ENCODE measurements at regions not wholly inside any gene's neighbourhood (a gene's known extent, or its start where the extent isn't known, plus 50 kb on each side); places are given as distances from the start of the nearest gene placed in this dataset.

GRCh38 chr2:54061272-54061671 lies 54.1 kb upstream of the ACYP2 start:
- no peaks in the 10 kb centered on the region for H4K20me1 ChIP-seq (ENCODE audit: insufficient read depth)
- BruUV-seq (replicated peaks), result no TSS peak
- no peak for DNase-seq
- intact Hi-C loops (cut with micrococcal nuclease; ENCODE audit: unreplicated experiment), result no loop called here
- H3K27me3 ChIP-seq (ENCODE audit: insufficient read depth, low read depth), result no peaks in the 10 kb centered on the region
- H3K79me2 ChIP-seq (ENCODE audit: low read depth), result no peaks in the 10 kb centered on the region
- peaks cover 3% of the 10 kb centered on the region; the same call in 1 of the 2 replicates for H3K9me3 ChIP-seq (ENCODE audit: insufficient read depth, low read depth)
- POLR2A ChIA-PET (ENCODE audit: unreplicated experiment), result no interaction called here
- CTCF ChIA-PET, result no interaction called here
- no peaks in the 10 kb centered on the region for H3K9me2 ChIP-seq (ENCODE audit: insufficient read depth)
- TF ChIP-seq CTCF (conservative IDR thresholded peaks at IDR 0.05), result no peak
- H3K27ac ChIP-seq, result no peak overlapping the region
- no peaks in the 10 kb centered on the region for H3K4me1 ChIP-seq (replicated peaks; ENCODE audit: insufficient read depth)
- no peak overlapping the region for H3K4me3 ChIP-seq
- H3K36me3 ChIP-seq (ENCODE audit: low read depth), result no peaks in the 10 kb centered on the region
- no peaks in the 10 kb centered on the region for H3F3A ChIP-seq (ENCODE audit: insufficient read depth, low read depth)
- H3K4me2 ChIP-seq, result no peak overlapping the region
- H2AFZ ChIP-seq, result no peak overlapping the region

GRCh38 chr2:54059986-54060385 lies 55.4 kb upstream of the ACYP2 start:
- H3F3A ChIP-seq (ENCODE audit: insufficient read depth, low read depth), result no peaks in the 10 kb centered on the region
- H3K4me2 ChIP-seq, result no peak overlapping the region
- no peaks in the 10 kb centered on the region for H3K79me2 ChIP-seq (ENCODE audit: low read depth)
- peaks cover 5% of the 10 kb centered on the region; the same call in 1 of the 2 replicates for H3K9me2 ChIP-seq (ENCODE audit: insufficient read depth)
- ChIA-PET POLR2A (ENCODE audit: unreplicated experiment) (no interaction called here), CTCF (no interaction called here)
- H3K4me3 ChIP-seq, result no peak overlapping the region
- H4K20me1 ChIP-seq (ENCODE audit: insufficient read depth), result no peaks in the 10 kb centered on the region
- no peak for DNase-seq
- H2AFZ ChIP-seq, result no peak overlapping the region
- no peaks in the 10 kb centered on the region for H3K36me3 ChIP-seq (ENCODE audit: low read depth)
- intact Hi-C loops (cut with micrococcal nuclease; ENCODE audit: unreplicated experiment), result no loop called here
- H3K27me3 ChIP-seq (ENCODE audit: insufficient read depth, low read depth), result no peaks in the 10 kb centered on the region
- no peak for TF ChIP-seq EZH2 (IDR thresholded peaks at IDR 0.05; ENCODE audit: low read depth)
- TF ChIP-seq CTCF (conservative IDR thresholded peaks at IDR 0.05), result no peak
- peaks cover 3% of the 10 kb centered on the region; the same call in 1 of the 2 replicates for H3K9me3 ChIP-seq (ENCODE audit: insufficient read depth, low read depth)
- H3K27ac ChIP-seq, result no peak overlapping the region
- BruUV-seq (replicated peaks), result no TSS peak
- no peaks in the 10 kb centered on the region for H3K4me1 ChIP-seq (replicated peaks; ENCODE audit: insufficient read depth)

- intact Hi-C loops (cut with micrococcal nuclease; ENCODE audit: unreplicated experiment), result no loop called here
- H2AFZ ChIP-seq, result no peak overlapping the region
- TF ChIP-seq EZH2 (IDR thresholded peaks at IDR 0.05; ENCODE audit: low read depth) (no peak), CTCF (conservative IDR thresholded peaks at IDR 0.05) (no peak)
- no peaks in the 10 kb centered on the region for H3K36me3 ChIP-seq (ENCODE audit: low read depth)
- H3F3A ChIP-seq (ENCODE audit: insufficient read depth, low read depth), result no peaks in the 10 kb centered on the region
- ChIA-PET CTCF (no interaction called here), POLR2A (ENCODE audit: unreplicated experiment) (no interaction called here)
- H3K79me2 ChIP-seq (ENCODE audit: low read depth), result no peaks in the 10 kb centered on the region
- H3K9me3 ChIP-seq (ENCODE audit: insufficient read depth, low read depth), result peaks cover 3% of the 10 kb centered on the region; the same call in 1 of the 2 replicates
- no peak overlapping the region for H3K4me2 ChIP-seq
- H3K27me3 ChIP-seq (ENCODE audit: insufficient read depth, low read depth), result no peaks in the 10 kb centered on the region
- no peak overlapping the region for H3K27ac ChIP-seq
- H4K20me1 ChIP-seq (ENCODE audit: insufficient read depth), result no peaks in the 10 kb centered on the region
- no peaks in the 10 kb centered on the region for H3K4me1 ChIP-seq (replicated peaks; ENCODE audit: insufficient read depth)
- H3K9me2 ChIP-seq (ENCODE audit: insufficient read depth), result peaks cover 5% of the 10 kb centered on the region; the same call in 1 of the 2 replicates
- H3K4me3 ChIP-seq, result no peak overlapping the region
- no TSS peak for BruUV-seq (replicated peaks)
- DNase-seq, result no peak
These were observed 55.9 kb upstream of the ACYP2 start for GRCh38 chr2:54059504-54059903.

Data from PC-9 (cell line).